ENCODE measurements at regions not wholly inside any gene's neighbourhood (a gene's known extent, or its start where the extent isn't known, plus 50 kb on each side); places are given as distances from the start of the nearest gene placed in this dataset.

DNA sequence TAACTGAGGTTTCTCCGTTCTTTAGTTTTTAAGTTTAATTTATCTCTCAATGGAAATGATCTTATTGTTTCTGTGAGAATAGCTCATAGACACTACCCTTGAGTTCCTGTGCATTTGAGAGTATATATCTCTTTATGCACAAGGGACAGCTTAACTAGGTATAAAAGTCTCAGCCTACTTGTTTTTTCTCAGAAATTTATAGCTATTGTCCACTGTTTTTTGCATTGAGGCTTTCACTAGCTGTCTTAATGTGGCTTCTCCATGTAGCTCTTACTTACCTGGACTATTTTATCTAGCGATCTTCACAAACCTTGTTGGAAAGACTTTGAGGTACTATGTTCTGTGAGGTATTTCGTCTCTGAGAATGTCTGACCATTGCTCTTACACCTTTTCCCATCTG, 153.9 kb upstream of the RTL1 start:
- intact Hi-C loops (cut with micrococcal nuclease; ENCODE audit: unreplicated experiment): no loop called here
- Histone ChIP-seq H3K36me3 (replicated peaks in 1 of 2; ENCODE audit: control insufficient read depth in 1 of 2, insufficient read depth in 2 of 2, low read length in 2 of 2) (no peaks in the 10 kb centered on the region), H3K9me3 (ENCODE audit: low read length) (0 out of 2 replicates have a peak, but pooled peaks cover 5% of the 10 kb centered on the region), H3K4me2 (ENCODE audit: low read depth, low read length) (no peak overlapping the region), H3K79me2 (ENCODE audit: insufficient read depth, low read length) (no peaks in the 10 kb centered on the region), H3K9ac (ENCODE audit: insufficient read depth, low read depth, low read length) (no peak overlapping the region), H3K4me1 (ENCODE audit: insufficient read depth, low read length) (no peaks in the 10 kb centered on the region), H3K27ac (ENCODE audit: extremely low read length, insufficient read depth, low read length) (no peak overlapping the region), H4K20me1 (ENCODE audit: insufficient read depth, low read length) (no peaks in the 10 kb centered on the region), H2AFZ (ENCODE audit: low read length) (no peak overlapping the region), H3K4me3 (replicated peaks in 1 of 3; ENCODE audit: insufficient read depth in 1 of 3, low read depth in 2 of 3, low read length in 3 of 3) (no peak overlapping the region), H3K27me3 (ENCODE audit: control insufficient read depth in 1 of 2, insufficient read depth in 2 of 2, low read length in 2 of 2) (peaks cover 15 to 81% of the 10 kb centered on the region in 2 experiments)
- CTCF ChIA-PET (ENCODE audit: low intra/inter-chr PET ratio, low total read pairs): no interaction called here
- TF ChIP-seq ZNF792 (CRISPR knock-in tag; IDR thresholded peaks at IDR 0.05): no peak
- TF ChIP-seq ZNF564 (CRISPR knock-in tag; IDR thresholded peaks at IDR 0.05): no peak
- peak; percentile 67; the same call in 1 of the 2 replicates for TF ChIP-seq ZFP1 (CRISPR knock-in tag; IDR thresholded peaks at IDR 0.05)
- TF ChIP-seq MED8 (CRISPR knock-in tag; IDR thresholded peaks at IDR 0.05; ENCODE audit: insufficient replicate concordance): no peak
- TF ChIP-seq HBP1 (CRISPR knock-in tag; IDR thresholded peaks at IDR 0.05; ENCODE audit: low read depth): no peak
- 35% methylated on average over 3 of the region's 3 CpGs for WGBS (ENCODE audit: low lambda C conversion rate)
- POLR2A ChIA-PET: no interaction called here
- FAIRE-seq (no peak), DNase-seq (ENCODE audit: low spot score) (no peak), ATAC-seq (no peak)
- no TSS peak for BruUV-seq (replicated peaks)
- in situ Hi-C loops (cut with HindIII; ENCODE audit: extremely low pct_ligation_motif_present, low pct_unique_long_range_greater_than_20kb): no loop called here

GRCh38 chr14:101058571-101058970, 155.0 kb upstream of the RTL1 start:
- no TSS peak for BruUV-seq (replicated peaks)
- intact Hi-C loops (cut with micrococcal nuclease; ENCODE audit: unreplicated experiment) (no loop called here), in situ Hi-C loops (cut with HindIII; ENCODE audit: extremely low pct_ligation_motif_present, low pct_unique_long_range_greater_than_20kb) (no loop called here)
- ChIA-PET POLR2A (no interaction called here), CTCF (ENCODE audit: low intra/inter-chr PET ratio, low total read pairs) (no interaction called here)
- Histone ChIP-seq H3K36me3 (replicated peaks in 1 of 2; ENCODE audit: control insufficient read depth in 1 of 2, insufficient read depth in 2 of 2, low read length in 2 of 2) (no peaks in the 10 kb centered on the region), H3K9me3 (ENCODE audit: low read length) (0 out of 2 replicates have a peak, but pooled peaks cover 5% of the 10 kb centered on the region), H3K4me2 (ENCODE audit: low read depth, low read length) (no peak overlapping the region), H3K4me3 (replicated peaks in 1 of 3; ENCODE audit: insufficient read depth in 1 of 3, low read depth in 2 of 3, low read length in 3 of 3) (no peak overlapping the region), H3K27ac (ENCODE audit: extremely low read length, insufficient read depth, low read length) (no peak overlapping the region), H3K4me1 (ENCODE audit: insufficient read depth, low read length) (no peaks in the 10 kb centered on the region), H3K27me3 (ENCODE audit: control insufficient read depth in 1 of 2, insufficient read depth in 2 of 2, low read length in 2 of 2) (peaks cover 15 to 79% of the 10 kb centered on the region in 2 experiments), H2AFZ (ENCODE audit: low read length) (no peak overlapping the region), H3K79me2 (ENCODE audit: insufficient read depth, low read length) (no peaks in the 10 kb centered on the region), H4K20me1 (ENCODE audit: insufficient read depth, low read length) (no peaks in the 10 kb centered on the region), H3K9ac (ENCODE audit: insufficient read depth, low read depth, low read length) (no peak overlapping the region)
- no peak for ATAC-seq
- WGBS (ENCODE audit: low lambda C conversion rate): 1% methylated on average over 3 of the region's 3 CpGs
- FAIRE-seq: no peak
- no peak for DNase-seq (ENCODE audit: low spot score)
- no peak for TF ChIP-seq TOPORS (CRISPR knock-in tag; IDR thresholded peaks at IDR 0.05)
- no peak for TF ChIP-seq ZNF263 (CRISPR knock-in tag; IDR thresholded peaks at IDR 0.05)
- TF ChIP-seq ZFP62 (CRISPR knock-in tag; IDR thresholded peaks at IDR 0.05): no peak
- TF ChIP-seq, protein P1, sequence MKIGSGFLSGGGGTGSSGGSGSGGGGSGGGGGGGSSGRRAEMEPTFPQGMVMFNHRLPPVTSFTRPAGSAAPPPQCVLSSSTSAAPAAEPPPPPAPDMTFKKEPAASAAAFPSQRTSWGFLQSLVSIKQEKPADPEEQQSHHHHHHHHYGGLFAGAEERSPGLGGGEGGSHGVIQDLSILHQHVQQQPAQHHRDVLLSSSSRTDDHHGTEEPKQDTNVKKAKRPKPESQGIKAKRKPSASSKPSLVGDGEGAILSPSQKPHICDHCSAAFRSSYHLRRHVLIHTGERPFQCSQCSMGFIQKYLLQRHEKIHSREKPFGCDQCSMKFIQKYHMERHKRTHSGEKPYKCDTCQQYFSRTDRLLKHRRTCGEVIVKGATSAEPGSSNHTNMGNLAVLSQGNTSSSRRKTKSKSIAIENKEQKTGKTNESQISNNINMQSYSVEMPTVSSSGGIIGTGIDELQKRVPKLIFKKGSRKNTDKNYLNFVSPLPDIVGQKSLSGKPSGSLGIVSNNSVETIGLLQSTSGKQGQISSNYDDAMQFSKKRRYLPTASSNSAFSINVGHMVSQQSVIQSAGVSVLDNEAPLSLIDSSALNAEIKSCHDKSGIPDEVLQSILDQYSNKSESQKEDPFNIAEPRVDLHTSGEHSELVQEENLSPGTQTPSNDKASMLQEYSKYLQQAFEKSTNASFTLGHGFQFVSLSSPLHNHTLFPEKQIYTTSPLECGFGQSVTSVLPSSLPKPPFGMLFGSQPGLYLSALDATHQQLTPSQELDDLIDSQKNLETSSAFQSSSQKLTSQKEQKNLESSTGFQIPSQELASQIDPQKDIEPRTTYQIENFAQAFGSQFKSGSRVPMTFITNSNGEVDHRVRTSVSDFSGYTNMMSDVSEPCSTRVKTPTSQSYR (CRISPR knock-in tag; IDR thresholded peaks at IDR 0.05; ENCODE audit: borderline replicate concordance): no peak
- TF ChIP-seq, protein P2, sequence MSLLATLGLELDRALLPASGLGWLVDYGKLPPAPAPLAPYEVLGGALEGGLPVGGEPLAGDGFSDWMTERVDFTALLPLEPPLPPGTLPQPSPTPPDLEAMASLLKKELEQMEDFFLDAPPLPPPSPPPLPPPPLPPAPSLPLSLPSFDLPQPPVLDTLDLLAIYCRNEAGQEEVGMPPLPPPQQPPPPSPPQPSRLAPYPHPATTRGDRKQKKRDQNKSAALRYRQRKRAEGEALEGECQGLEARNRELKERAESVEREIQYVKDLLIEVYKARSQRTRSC (CRISPR knock-in tag; IDR thresholded peaks at IDR 0.05; ENCODE audit: low read depth): no peak
- no peak for TF ChIP-seq ZMYM4 (CRISPR knock-in tag; IDR thresholded peaks at IDR 0.05)
- no peak for TF ChIP-seq ZNF670 (CRISPR knock-in tag; IDR thresholded peaks at IDR 0.05; ENCODE audit: borderline replicate concordance)
- no peak for TF ChIP-seq ZNF12 (CRISPR knock-in tag; IDR thresholded peaks at IDR 0.05)
- TF ChIP-seq MBD4 (IDR thresholded peaks at IDR 0.05; ENCODE audit: borderline replicate concordance, low read length): no peak
- TF ChIP-seq ZNF883 (CRISPR knock-in tag; IDR thresholded peaks at IDR 0.05; ENCODE audit: not compliant biosample characterization): no peak
- no peak for TF ChIP-seq RBM39 (IDR thresholded peaks at IDR 0.05; ENCODE audit: low read depth, low read length, poor library complexity, severe bottlenecking)
- TF ChIP-seq RAD21 (CRISPR knock-in tag; IDR thresholded peaks at IDR 0.05): no peak
